Effector memory CD8-positive, alpha-beta T cell (primary cell): ENCODE measurements at regions not wholly inside any gene's neighbourhood (a gene's known extent, or its start where the extent isn't known, plus 50 kb on each side); places are given as distances from the start of the nearest gene placed in this dataset.
"Not testable (repeated sequence)": the region's sequence is repeated elsewhere in the genome, so short reads cannot be mapped to it uniquely, and the experiment has no call there.

ENCODE experiments used
- ATAC-seq: fragments of 150-1000 bp; cut with Tn5 transposase; replicated peaks from 2 replicates; pipeline ENCODE4 v1.10.0; 2021; ENCODE audit warnings: mild to moderate bottlenecking, moderate library complexity
- DNase-seq, 3 experiments: peaks; one replicate each; pipeline ENCODE4 v3.0.0; 2021
- H3K27ac Mint-ChIP-seq, 2 donors: one replicate each; pipeline ENCODE4 v1.8.0; 2022; ENCODE audit warnings: mild to moderate bottlenecking in 2 of 2, mixed read lengths in 2 of 2, moderate library complexity in 2 of 2
- H3K27me3 Mint-ChIP-seq, 2 donors: one replicate each; pipeline ENCODE4 v1.8.0; 2022; ENCODE audit warnings: mixed read lengths in 2 of 2
- H3K36me3 Mint-ChIP-seq: one replicate; pipeline ENCODE4 v1.8.0; 2022; ENCODE audit warnings: mild to moderate bottlenecking, moderate library complexity, mixed read lengths; ENCODE audit not compliant: insufficient read depth
- H3K4me1 Mint-ChIP-seq, 2 donors: one replicate each; pipeline ENCODE4 v1.8.0; 2022; ENCODE audit warnings: low read depth in 2 of 2, mixed read lengths in 2 of 2
- H3K4me3 Mint-ChIP-seq, 2 donors: one replicate each; pipeline ENCODE4 v1.8.0; 2022; ENCODE audit warnings: mild to moderate bottlenecking in 2 of 2, mixed read lengths in 2 of 2, moderate library complexity in 2 of 2
- H3K9me3 Mint-ChIP-seq, 2 donors: one replicate each; pipeline ENCODE4 v1.8.0; 2022; ENCODE audit warnings: mixed read lengths in 2 of 2

- H3K9me3 Mint-ChIP-seq = no peaks in the 10 kb centered on the region
- no peak overlapping the region for H3K4me3 Mint-ChIP-seq
- H3K27ac Mint-ChIP-seq = no peak overlapping the region
- H3K4me1 Mint-ChIP-seq = no peaks in the 10 kb centered on the region
- peaks cover 40 to 48% of the 10 kb centered on the region in 2 donors for H3K27me3 Mint-ChIP-seq
- ATAC-seq (no peak), DNase-seq (no peak)
- H3K36me3 Mint-ChIP-seq = no peaks in the 10 kb centered on the region
Observed at GRCh38 chr13:24931450-24932251, 164.3 kb upstream of the PABPC3 start.

GRCh38 chr13:24933106-24934023 lies 162.6 kb upstream of the PABPC3 start:
- H3K27ac Mint-ChIP-seq, H3K4me3 Mint-ChIP-seq, H3K36me3 Mint-ChIP-seq, H3K9me3 Mint-ChIP-seq, H3K4me1 Mint-ChIP-seq, DNase-seq, ATAC-seq: not testable (repeated sequence)
- peaks cover 52 to 61% of the 10 kb centered on the region in 2 donors for H3K27me3 Mint-ChIP-seq

GRCh38 chr13:24934024-24934385 lies 161.9 kb upstream of the PABPC3 start:
- not testable (repeated sequence) for H3K4me1 Mint-ChIP-seq, DNase-seq, H3K27ac Mint-ChIP-seq, ATAC-seq, H3K9me3 Mint-ChIP-seq, H3K36me3 Mint-ChIP-seq, H3K4me3 Mint-ChIP-seq
- H3K27me3 Mint-ChIP-seq = peaks cover 53 to 67% of the 10 kb centered on the region in 2 donors

- ATAC-seq (no peak), DNase-seq (no peak)
- Mint-ChIP-seq H3K27ac (no peak overlapping the region), H3K4me3 (no peak overlapping the region), H3K4me1 (no peaks in the 10 kb centered on the region), H3K27me3 (peaks cover 30 to 57% of the 10 kb centered on the region in 2 donors), H3K36me3 (no peaks in the 10 kb centered on the region), H3K9me3 (no peaks in the 10 kb centered on the region)
Observed at GRCh38 chr13:24938966-24939365, 157.0 kb upstream of the PABPC3 start.

GRCh38 chr13:24941023-24941713 lies 154.8 kb upstream of the PABPC3 start:
- H3K36me3 Mint-ChIP-seq, H3K9me3 Mint-ChIP-seq, ATAC-seq, H3K27ac Mint-ChIP-seq, H3K4me1 Mint-ChIP-seq, H3K4me3 Mint-ChIP-seq, DNase-seq: not testable (repeated sequence)
- H3K27me3 Mint-ChIP-seq = peaks cover 23 to 55% of the 10 kb centered on the region in 2 donors

- no peak overlapping the region for H3K27ac Mint-ChIP-seq
- ATAC-seq = no peak
Observed at GRCh38 chr13:24943136-24943535, 152.8 kb upstream of the PABPC3 start.

GRCh38 chr13:24944073-24944472 lies 151.9 kb upstream of the PABPC3 start:
- H3K9me3 Mint-ChIP-seq, ATAC-seq, H3K36me3 Mint-ChIP-seq, H3K27ac Mint-ChIP-seq, H3K4me1 Mint-ChIP-seq, H3K4me3 Mint-ChIP-seq, DNase-seq: not testable (repeated sequence)
- H3K27me3 Mint-ChIP-seq = peaks cover 10 to 48% of the 10 kb centered on the region in 2 donors

More at GRCh38 chr13:24943136-24943535, 152.8 kb upstream of the PABPC3 start:
- no peak for DNase-seq
- Mint-ChIP-seq H3K4me1 (no peaks in the 10 kb centered on the region), H3K27me3 (peaks cover 13 to 55% of the 10 kb centered on the region in 2 donors), H3K4me3 (no peak overlapping the region), H3K9me3 (no peaks in the 10 kb centered on the region), H3K36me3 (no peaks in the 10 kb centered on the region)

GRCh38 chr13:24948977-24949376 lies 147.0 kb upstream of the PABPC3 start:
- H3K4me1 Mint-ChIP-seq, ATAC-seq, H3K4me3 Mint-ChIP-seq, H3K27ac Mint-ChIP-seq, H3K36me3 Mint-ChIP-seq, H3K9me3 Mint-ChIP-seq, DNase-seq: not testable (repeated sequence)
- H3K27me3 Mint-ChIP-seq = peaks cover 5 to 33% of the 10 kb centered on the region in 2 donors

- ATAC-seq = not testable (repeated sequence)
- H3K27me3 Mint-ChIP-seq = peaks cover 9 to 34% of the 10 kb centered on the region in 2 donors
Observed at GRCh38 chr13:24950611-24951010, 145.3 kb upstream of the PABPC3 start.

GRCh38 chr13:24967970-24968369 lies 128.0 kb upstream of the PABPC3 start:
- not testable (repeated sequence) for H3K27ac Mint-ChIP-seq, H3K9me3 Mint-ChIP-seq, ATAC-seq, H3K4me1 Mint-ChIP-seq, DNase-seq, H3K4me3 Mint-ChIP-seq, H3K36me3 Mint-ChIP-seq
- peaks cover 15 to 32% of the 10 kb centered on the region in 2 donors for H3K27me3 Mint-ChIP-seq

More at GRCh38 chr13:24950611-24951010, 145.3 kb upstream of the PABPC3 start:
- not testable (repeated sequence) for H3K9me3 Mint-ChIP-seq, H3K27ac Mint-ChIP-seq, DNase-seq, H3K4me1 Mint-ChIP-seq, H3K4me3 Mint-ChIP-seq, H3K36me3 Mint-ChIP-seq

GRCh38 chr13:24968416-24968815 lies 127.5 kb upstream of the PABPC3 start:
- not testable (repeated sequence) for H3K9me3 Mint-ChIP-seq, ATAC-seq, H3K4me3 Mint-ChIP-seq, H3K4me1 Mint-ChIP-seq, H3K27ac Mint-ChIP-seq, DNase-seq, H3K36me3 Mint-ChIP-seq
- peaks cover 15 to 33% of the 10 kb centered on the region in 2 donors for H3K27me3 Mint-ChIP-seq

GRCh38 chr13:24973102-24973501 lies 122.8 kb upstream of the PABPC3 start:
- not testable (repeated sequence) for DNase-seq, ATAC-seq, H3K9me3 Mint-ChIP-seq, H3K4me1 Mint-ChIP-seq, H3K27ac Mint-ChIP-seq, H3K36me3 Mint-ChIP-seq, H3K4me3 Mint-ChIP-seq
- H3K27me3 Mint-ChIP-seq = peaks cover 19 to 40% of the 10 kb centered on the region in 2 donors

GRCh38 chr13:24981181-24981803 lies 114.6 kb upstream of the PABPC3 start:
- not testable (repeated sequence) for H3K9me3 Mint-ChIP-seq, ATAC-seq, DNase-seq, H3K4me3 Mint-ChIP-seq, H3K36me3 Mint-ChIP-seq, H3K27ac Mint-ChIP-seq, H3K4me1 Mint-ChIP-seq
- H3K27me3 Mint-ChIP-seq = peaks cover 48 to 66% of the 10 kb centered on the region in 2 donors
